ENCODE measurements at regions not wholly inside any gene's neighbourhood (a gene's known extent, or its start where the extent isn't known, plus 50 kb on each side); places are given as distances from the start of the nearest gene placed in this dataset.

DNA sequence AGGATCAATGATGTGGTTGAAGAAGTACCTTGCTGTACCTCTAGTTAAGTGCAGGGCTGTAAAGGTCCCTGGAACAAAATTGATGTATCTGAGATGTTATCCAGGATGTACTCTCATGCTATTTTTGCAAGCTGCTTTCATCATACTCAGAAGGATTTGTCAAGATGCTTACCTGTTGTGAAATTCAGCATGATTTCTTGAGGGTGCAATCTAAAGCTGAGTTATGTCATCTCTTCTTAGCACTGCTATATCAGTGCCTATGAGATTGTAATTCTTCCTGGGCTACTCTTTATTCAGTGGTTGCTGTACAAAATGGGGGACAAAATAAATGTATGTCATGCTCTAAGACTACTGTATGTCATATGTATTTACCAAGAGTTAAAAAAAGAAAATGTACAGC is 340.7 kb upstream of the LMO3 start:
- H3K27ac Mint-ChIP-seq (ENCODE audit: unreplicated experiment) = no peak overlapping the region
- intact Hi-C loops (cut with micrococcal nuclease; ENCODE audit: unreplicated experiment) = loop anchor here (10.0 kb wide), 1 partner anchor 198 kb away; no protein-coding TSS in a partner anchor
- H3K36me3 Mint-ChIP-seq (ENCODE audit: insufficient read depth, unreplicated experiment) = no peaks in the 10 kb centered on the region
- no peaks in the 10 kb centered on the region for H3K9me3 Mint-ChIP-seq (ENCODE audit: low read depth, unreplicated experiment)
- H3K4me1 Mint-ChIP-seq (ENCODE audit: low read depth, unreplicated experiment) = no peaks in the 10 kb centered on the region
- no peak overlapping the region for H3K4me3 Mint-ChIP-seq (ENCODE audit: low read depth, unreplicated experiment)
- BruUV-seq (replicated peaks) = no TSS peak
- H3K27me3 Mint-ChIP-seq (ENCODE audit: unreplicated experiment) = no peaks in the 10 kb centered on the region
- DNase-seq = no peak
- TF ChIP-seq, protein P1, sequence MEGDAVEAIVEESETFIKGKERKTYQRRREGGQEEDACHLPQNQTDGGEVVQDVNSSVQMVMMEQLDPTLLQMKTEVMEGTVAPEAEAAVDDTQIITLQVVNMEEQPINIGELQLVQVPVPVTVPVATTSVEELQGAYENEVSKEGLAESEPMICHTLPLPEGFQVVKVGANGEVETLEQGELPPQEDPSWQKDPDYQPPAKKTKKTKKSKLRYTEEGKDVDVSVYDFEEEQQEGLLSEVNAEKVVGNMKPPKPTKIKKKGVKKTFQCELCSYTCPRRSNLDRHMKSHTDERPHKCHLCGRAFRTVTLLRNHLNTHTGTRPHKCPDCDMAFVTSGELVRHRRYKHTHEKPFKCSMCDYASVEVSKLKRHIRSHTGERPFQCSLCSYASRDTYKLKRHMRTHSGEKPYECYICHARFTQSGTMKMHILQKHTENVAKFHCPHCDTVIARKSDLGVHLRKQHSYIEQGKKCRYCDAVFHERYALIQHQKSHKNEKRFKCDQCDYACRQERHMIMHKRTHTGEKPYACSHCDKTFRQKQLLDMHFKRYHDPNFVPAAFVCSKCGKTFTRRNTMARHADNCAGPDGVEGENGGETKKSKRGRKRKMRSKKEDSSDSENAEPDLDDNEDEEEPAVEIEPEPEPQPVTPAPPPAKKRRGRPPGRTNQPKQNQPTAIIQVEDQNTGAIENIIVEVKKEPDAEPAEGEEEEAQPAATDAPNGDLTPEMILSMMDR (IDR thresholded peaks at IDR 0.05; ENCODE audit: unreplicated experiment) = no peak
- CTCF ChIA-PET = no interaction called here

DNA sequence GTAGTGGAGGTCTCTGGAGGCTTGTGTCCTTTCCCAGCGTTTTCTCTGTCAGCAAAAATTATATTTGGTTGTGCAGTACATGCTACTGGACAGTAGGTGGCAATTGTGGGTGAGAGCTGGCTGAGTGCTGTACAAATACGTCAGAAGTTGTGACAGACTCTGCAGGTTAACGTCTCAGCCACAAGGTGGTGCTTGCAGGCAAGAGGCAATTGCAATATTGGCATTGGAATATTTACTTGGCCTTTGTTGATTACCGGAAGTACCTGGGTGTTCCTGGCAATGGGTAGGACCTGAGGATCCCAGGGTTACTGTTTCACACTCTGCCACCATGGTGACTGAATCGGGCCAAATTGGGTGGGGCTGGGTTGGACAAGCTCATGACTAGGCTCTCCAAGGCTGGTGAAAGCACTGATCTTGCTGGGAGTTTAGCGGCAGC is 333.9 kb upstream of the LMO3 start:
- no peaks in the 10 kb centered on the region for H3K9me3 Mint-ChIP-seq (ENCODE audit: low read depth, unreplicated experiment)
- CTCF ChIA-PET = interaction anchor here (0.5 to 1.5 kb wide), 7 partner anchors 15 to 1401 kb away, joined by 3 to 8 read pairs (median 3); no protein-coding TSS in a partner anchor
- H3K4me1 Mint-ChIP-seq (ENCODE audit: low read depth, unreplicated experiment) = no peaks in the 10 kb centered on the region
- H3K27me3 Mint-ChIP-seq (ENCODE audit: unreplicated experiment) = no peaks in the 10 kb centered on the region
- H3K27ac Mint-ChIP-seq (ENCODE audit: unreplicated experiment) = no peak overlapping the region
- peak; percentile 76 for DNase-seq
- no TSS peak for BruUV-seq (replicated peaks)
- intact Hi-C loops (cut with micrococcal nuclease; ENCODE audit: unreplicated experiment) = loop anchor here (5.0 to 10.0 kb wide), 7 partner anchors 205 to 1055 kb away; no protein-coding TSS in a partner anchor
- no peaks in the 10 kb centered on the region for H3K36me3 Mint-ChIP-seq (ENCODE audit: insufficient read depth, unreplicated experiment)
- no peak overlapping the region for H3K4me3 Mint-ChIP-seq (ENCODE audit: low read depth, unreplicated experiment)
- TF ChIP-seq, protein P1 (IDR thresholded peaks at IDR 0.05; ENCODE audit: unreplicated experiment) = peak; percentile 92

DNA sequence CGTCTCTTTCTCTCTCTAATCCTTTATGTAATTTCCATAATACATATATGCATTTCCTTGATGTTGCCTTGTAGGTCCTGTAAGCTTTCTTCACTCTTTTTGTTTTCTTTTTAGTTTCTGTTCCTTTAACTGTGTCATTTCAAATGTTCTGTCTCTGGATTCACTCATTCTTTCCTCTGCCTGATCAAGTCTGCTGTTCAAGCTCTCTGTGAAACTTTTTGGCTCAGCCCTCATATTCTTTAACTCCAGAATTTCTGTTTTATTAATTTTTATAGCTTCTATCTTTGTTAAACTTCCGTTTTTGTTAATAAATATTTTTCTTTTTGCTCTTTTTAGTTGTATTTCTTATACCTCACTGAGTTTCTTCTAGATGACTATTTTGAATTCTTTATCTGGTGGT is 321.3 kb upstream of the LMO3 start:
- Mint-ChIP-seq H3K27me3 (ENCODE audit: unreplicated experiment) (no peaks in the 10 kb centered on the region), H3K36me3 (ENCODE audit: insufficient read depth, unreplicated experiment) (no peaks in the 10 kb centered on the region), H3K27ac (ENCODE audit: unreplicated experiment) (no peak overlapping the region), H3K9me3 (ENCODE audit: low read depth, unreplicated experiment) (peaks cover 4% of the 10 kb centered on the region), H3K4me3 (ENCODE audit: low read depth, unreplicated experiment) (no peak overlapping the region), H3K4me1 (ENCODE audit: low read depth, unreplicated experiment) (no peaks in the 10 kb centered on the region)
- no TSS peak for BruUV-seq (replicated peaks)
- CTCF ChIA-PET = no interaction called here
- TF ChIP-seq, protein P1 (IDR thresholded peaks at IDR 0.05; ENCODE audit: unreplicated experiment) = no peak
- intact Hi-C loops (cut with micrococcal nuclease; ENCODE audit: unreplicated experiment) = no loop called here
- no peak for DNase-seq

DNA sequence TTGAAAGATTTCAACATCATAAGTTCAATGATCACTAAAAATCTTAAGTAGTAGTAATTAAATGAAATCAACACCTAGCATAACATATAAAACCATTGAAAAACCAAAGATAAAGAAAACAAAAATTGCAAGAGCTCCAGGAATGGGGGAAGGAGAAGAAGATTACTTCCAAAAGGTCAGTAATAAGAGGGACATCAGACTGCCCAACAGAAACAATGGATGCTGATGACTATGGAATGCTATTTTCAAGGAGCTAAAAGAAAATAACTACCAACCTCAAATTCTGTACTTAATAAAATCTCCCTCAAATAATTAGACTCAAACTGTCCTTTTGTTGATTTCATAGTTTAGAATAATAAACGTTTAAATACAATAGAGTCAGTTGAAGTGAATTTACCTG is 314.5 kb upstream of the LMO3 start:
- Mint-ChIP-seq H3K36me3 (ENCODE audit: insufficient read depth, unreplicated experiment) (no peaks in the 10 kb centered on the region), H3K27ac (ENCODE audit: unreplicated experiment) (no peak overlapping the region), H3K9me3 (ENCODE audit: low read depth, unreplicated experiment) (peaks cover 15% of the 10 kb centered on the region), H3K27me3 (ENCODE audit: unreplicated experiment) (no peaks in the 10 kb centered on the region), H3K4me3 (ENCODE audit: low read depth, unreplicated experiment) (no peak overlapping the region), H3K4me1 (ENCODE audit: low read depth, unreplicated experiment) (no peaks in the 10 kb centered on the region)
- TF ChIP-seq, protein P1 (IDR thresholded peaks at IDR 0.05; ENCODE audit: unreplicated experiment) = no peak
- no TSS peak for BruUV-seq (replicated peaks)
- intact Hi-C loops (cut with micrococcal nuclease; ENCODE audit: unreplicated experiment) = no loop called here
- DNase-seq = no peak
- CTCF ChIA-PET = no interaction called here
